ENCODE measurements at regions not wholly inside any gene's neighbourhood (a gene's known extent, or its start where the extent isn't known, plus 50 kb on each side); places are given as distances from the start of the nearest gene placed in this dataset.

GRCh38 chr4:14669371-14669770 is 332.9 kb upstream of the CPEB2 start:
- Histone ChIP-seq H3K36me3 (no peaks in the 10 kb centered on the region), H3K9me3 (no peaks in the 10 kb centered on the region), H3K27me3 (ENCODE audit: low read depth) (no peaks in the 10 kb centered on the region), H3K4me3 (no peak overlapping the region), H3K27ac (no peak overlapping the region), H3K4me1 (no peaks in the 10 kb centered on the region)
- intact Hi-C loops (cut with DNase I) = no loop called here
- no peak for TF ChIP-seq CTCF (IDR thresholded peaks at IDR 0.05)
- no peak for DNase-seq
- ATAC-seq = no peak

- H3K4me3 ChIP-seq = no peak overlapping the region
- no peak overlapping the region for H3K27ac ChIP-seq
- ATAC-seq (no peak), DNase-seq (no peak)
- H3K36me3 ChIP-seq = no peaks in the 10 kb centered on the region
- no peaks in the 10 kb centered on the region for H3K9me3 ChIP-seq
- no peaks in the 10 kb centered on the region for H3K4me1 ChIP-seq
- intact Hi-C loops (cut with DNase I) = no loop called here
- no peak for TF ChIP-seq CTCF (IDR thresholded peaks at IDR 0.05)
- H3K27me3 ChIP-seq (ENCODE audit: low read depth) = no peaks in the 10 kb centered on the region
These were observed 331.1 kb upstream of the CPEB2 start for GRCh38 chr4:14671146-14671545.

- Histone ChIP-seq H3K9me3 (no peaks in the 10 kb centered on the region), H3K27ac (no peak overlapping the region), H3K27me3 (ENCODE audit: low read depth) (no peaks in the 10 kb centered on the region), H3K36me3 (no peaks in the 10 kb centered on the region), H3K4me1 (no peaks in the 10 kb centered on the region), H3K4me3 (no peak overlapping the region)
- no peak for DNase-seq
- intact Hi-C loops (cut with DNase I) = no loop called here
- ATAC-seq = no peak
- TF ChIP-seq CTCF (IDR thresholded peaks at IDR 0.05) = no peak
These were observed 326.8 kb upstream of the CPEB2 start for GRCh38 chr4:14675279-14675985.

GRCh38 chr4:14679906-14680305 is 322.4 kb upstream of the CPEB2 start:
- H3K27me3 ChIP-seq (ENCODE audit: low read depth) = no peaks in the 10 kb centered on the region
- no peak for TF ChIP-seq CTCF (IDR thresholded peaks at IDR 0.05)
- intact Hi-C loops (cut with DNase I) = no loop called here

GRCh38 chr4:14681330-14681729 is 321.0 kb upstream of the CPEB2 start:
- H3K27me3 ChIP-seq (ENCODE audit: low read depth) = no peaks in the 10 kb centered on the region
- TF ChIP-seq CTCF (IDR thresholded peaks at IDR 0.05) = no peak
- ATAC-seq (no peak), DNase-seq (no peak)
- no peaks in the 10 kb centered on the region for H3K4me1 ChIP-seq
- no peaks in the 10 kb centered on the region for H3K9me3 ChIP-seq
- intact Hi-C loops (cut with DNase I) = no loop called here
- no peak overlapping the region for H3K27ac ChIP-seq
- H3K4me3 ChIP-seq = no peak overlapping the region
- H3K36me3 ChIP-seq = no peaks in the 10 kb centered on the region

More at GRCh38 chr4:14679906-14680305, 322.4 kb upstream of the CPEB2 start:
- ATAC-seq (no peak), DNase-seq (no peak)
- no peaks in the 10 kb centered on the region for H3K9me3 ChIP-seq
- H3K36me3 ChIP-seq = no peaks in the 10 kb centered on the region
- no peaks in the 10 kb centered on the region for H3K4me1 ChIP-seq
- no peak overlapping the region for H3K27ac ChIP-seq
- H3K4me3 ChIP-seq = no peak overlapping the region

Measured in lower lobe of right lung (tissue), 2 donors.